ENCODE measurements at regions not wholly inside any gene's neighbourhood (a gene's known extent, or its start where the extent isn't known, plus 50 kb on each side); places are given as distances from the start of the nearest gene placed in this dataset.

DNA sequence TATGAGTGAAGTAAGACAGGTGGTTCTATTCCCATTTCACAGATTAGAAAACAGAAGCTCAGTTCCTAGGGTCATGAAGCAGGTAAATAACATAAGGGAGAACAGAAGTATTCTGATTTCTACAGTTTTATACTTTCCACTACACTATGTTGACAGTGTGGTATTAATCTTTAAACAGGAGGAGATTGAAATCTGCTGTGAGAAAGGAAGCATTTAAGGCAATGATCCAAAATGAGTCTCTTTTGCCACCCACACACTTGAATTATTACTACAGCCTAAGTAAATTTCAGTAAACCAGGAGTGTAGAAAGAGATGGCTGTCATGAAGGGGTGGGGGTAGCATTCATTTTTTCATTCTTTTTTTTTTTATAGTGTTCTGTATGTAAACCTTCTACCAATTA, 893.0 kb downstream of the C4orf33 start:
- TF ChIP-seq ZNF274 (IDR thresholded peaks at IDR 0.05; ENCODE audit: low read depth, low read length) (no peak), SUZ12 (IDR thresholded peaks at IDR 0.05; ENCODE audit: extremely low read depth, insufficient read depth, insufficient read length) (no peak), YY1 (IDR thresholded peaks at IDR 0.05; ENCODE audit: insufficient read depth, insufficient read length) (no peak)
